ENCODE measurements at regions not wholly inside any gene's neighbourhood (a gene's known extent, or its start where the extent isn't known, plus 50 kb on each side); places are given as distances from the start of the nearest gene placed in this dataset.

GRCh38 chr4:11799196-11799595, 370.5 kb upstream of the HS3ST1 start:
- intact Hi-C loops (cut with DNase I): no loop called here
- no peaks in the 10 kb centered on the region for H3K27me3 ChIP-seq
- no peak overlapping the region for H3K27ac ChIP-seq
- peak; percentile 67 for DNase-seq
- TF ChIP-seq CTCF (IDR thresholded peaks at IDR 0.05): no peak
- H3K36me3 ChIP-seq: no peaks in the 10 kb centered on the region
- H3K9me3 ChIP-seq: no peaks in the 10 kb centered on the region
- H3K9ac ChIP-seq (ENCODE audit: low read depth in 2 of 2, low read length in 2 of 2): no peak overlapping the region
- no peak overlapping the region for H3K4me3 ChIP-seq
- no peaks in the 10 kb centered on the region for H3K4me1 ChIP-seq

GRCh38 chr4:11791797-11792196, 363.1 kb upstream of the HS3ST1 start:
- H3K4me3 ChIP-seq: no peak overlapping the region
- no peak for TF ChIP-seq CTCF (IDR thresholded peaks at IDR 0.05)
- no peak overlapping the region for H3K9ac ChIP-seq (ENCODE audit: low read depth in 2 of 2, low read length in 2 of 2)
- H3K27ac ChIP-seq: no peak overlapping the region
- no peaks in the 10 kb centered on the region for H3K36me3 ChIP-seq
- no peaks in the 10 kb centered on the region for H3K27me3 ChIP-seq
- intact Hi-C loops (cut with DNase I): no loop called here
- H3K4me1 ChIP-seq: no peaks in the 10 kb centered on the region
- no peak for DNase-seq
- no peaks in the 10 kb centered on the region for H3K9me3 ChIP-seq

- Histone ChIP-seq H3K9me3 (no peaks in the 10 kb centered on the region), H3K4me1 (no peaks in the 10 kb centered on the region), H3K27ac (no peak overlapping the region), H3K9ac (ENCODE audit: low read depth in 2 of 2, low read length in 2 of 2) (no peak overlapping the region), H3K4me3 (no peak overlapping the region), H3K36me3 (no peaks in the 10 kb centered on the region), H3K27me3 (no peaks in the 10 kb centered on the region)
- no peak for DNase-seq
- TF ChIP-seq CTCF (IDR thresholded peaks at IDR 0.05): no peak
- intact Hi-C loops (cut with DNase I): no loop called here
Observed at GRCh38 chr4:11790230-11790629, 361.5 kb upstream of the HS3ST1 start.

- H3K27ac ChIP-seq: no peak overlapping the region
- intact Hi-C loops (cut with DNase I): no loop called here
- no peak for TF ChIP-seq CTCF (IDR thresholded peaks at IDR 0.05)
- no peaks in the 10 kb centered on the region for H3K4me1 ChIP-seq
- no peak overlapping the region for H3K9ac ChIP-seq (ENCODE audit: low read depth in 2 of 2, low read length in 2 of 2)
- H3K9me3 ChIP-seq: no peaks in the 10 kb centered on the region
- H3K27me3 ChIP-seq: no peaks in the 10 kb centered on the region
- no peak overlapping the region for H3K4me3 ChIP-seq
- DNase-seq: no peak
- H3K36me3 ChIP-seq: no peaks in the 10 kb centered on the region
Observed at GRCh38 chr4:11783588-11783987, 354.9 kb upstream of the HS3ST1 start.

- Histone ChIP-seq H3K4me3 (no peak overlapping the region), H3K27ac (no peak overlapping the region), H3K9ac (ENCODE audit: low read depth in 2 of 2, low read length in 2 of 2) (no peak overlapping the region), H3K27me3 (no peaks in the 10 kb centered on the region), H3K36me3 (no peaks in the 10 kb centered on the region), H3K9me3 (no peaks in the 10 kb centered on the region), H3K4me1 (no peaks in the 10 kb centered on the region)
- DNase-seq: no peak
- TF ChIP-seq CTCF (IDR thresholded peaks at IDR 0.05): no peak
- intact Hi-C loops (cut with DNase I): no loop called here
Observed at GRCh38 chr4:11782859-11783258, 354.2 kb upstream of the HS3ST1 start.

- intact Hi-C loops (cut with DNase I): no loop called here
Observed at GRCh38 chr4:11777447-11777846, 348.8 kb upstream of the HS3ST1 start.

More at GRCh38 chr4:11777447-11777846, 348.8 kb upstream of the HS3ST1 start:
- H3K27me3 ChIP-seq: no peaks in the 10 kb centered on the region
- H3K4me1 ChIP-seq: no peaks in the 10 kb centered on the region
- no peak for DNase-seq
- H3K4me3 ChIP-seq: no peak overlapping the region
- H3K9me3 ChIP-seq: no peaks in the 10 kb centered on the region
- H3K36me3 ChIP-seq: no peaks in the 10 kb centered on the region
- H3K27ac ChIP-seq: no peak overlapping the region
- no peak for TF ChIP-seq CTCF (IDR thresholded peaks at IDR 0.05)
- no peak overlapping the region for H3K9ac ChIP-seq (ENCODE audit: low read depth in 2 of 2, low read length in 2 of 2)

Data from colonic mucosa (tissue), 4 donors.